ENCODE measurements at regions not wholly inside any gene's neighbourhood (a gene's known extent, or its start where the extent isn't known, plus 50 kb on each side); places are given as distances from the start of the nearest gene placed in this dataset.

DNA sequence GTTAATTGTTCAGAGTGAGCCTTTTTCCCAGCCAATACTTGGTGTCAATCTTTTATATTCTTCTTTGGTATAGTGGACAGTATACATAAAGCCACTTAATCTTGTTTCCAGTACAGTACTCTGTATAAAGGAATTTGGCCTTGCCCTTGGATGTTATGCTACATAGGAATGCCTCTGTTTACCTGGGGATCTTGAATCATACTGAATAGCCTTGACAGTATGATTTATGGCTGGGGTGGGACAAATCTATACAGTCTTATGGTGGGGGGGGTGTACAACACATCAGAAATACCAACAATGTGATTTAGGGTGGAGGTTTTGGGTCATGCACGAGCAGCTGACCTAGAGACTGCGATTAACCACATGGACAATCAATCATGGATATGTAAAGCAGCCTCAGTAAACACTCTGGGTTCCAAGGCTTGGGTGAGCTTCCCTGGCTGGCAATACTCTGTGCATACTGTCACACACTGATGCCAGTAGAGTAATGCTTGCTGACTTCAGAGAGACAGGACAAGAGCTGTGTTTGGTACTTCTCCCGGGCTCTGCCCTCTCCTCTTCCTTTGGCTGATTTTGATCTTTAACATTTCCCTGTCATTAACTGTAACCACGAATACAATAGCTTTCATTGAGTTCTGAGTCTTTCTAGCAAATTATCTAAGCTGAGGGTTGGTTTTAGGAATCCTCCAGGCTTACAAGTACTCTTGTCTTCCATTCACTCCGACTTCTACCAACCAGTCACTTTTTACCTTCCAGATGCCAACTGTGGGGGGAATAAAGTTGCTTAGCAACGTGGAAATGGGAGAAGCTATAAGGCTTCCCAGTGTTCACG lies 84.6 kb downstream of the IARS1 start:
- BruUV-seq (replicated peaks), result no TSS peak
- ChIA-PET CTCF (interaction anchor here (1.2 to 1.4 kb wide), 2 partner anchors 69 to 71 kb away, joined by 3 to 13 read pairs; no protein-coding TSS in a partner anchor), POLR2A (no interaction called here)
- Histone ChIP-seq H3K9me1 (replicated peaks; ENCODE audit: control insufficient read depth, extremely low read depth, insufficient read depth, low read length) (no peaks in the 10 kb centered on the region), H3K4me1 (ENCODE audit: control insufficient read depth, extremely low read depth, insufficient read depth, low read length) (no peaks in the 10 kb centered on the region), H3K4me3 (replicated peaks in 1 of 3; ENCODE audit: insufficient read depth in 1 of 3, low read depth in 1 of 3, low read length in 3 of 3) (no peak overlapping the region), H3K9ac (replicated peaks; ENCODE audit: extremely low read depth, insufficient read depth, low read length) (no peak overlapping the region), H3K79me2 (ENCODE audit: control insufficient read depth, insufficient read depth, low read length) (peaks cover under 1% of the 10 kb centered on the region), H2AFZ (ENCODE audit: low read depth, low read length) (no peak overlapping the region), H3K36me3 (ENCODE audit: control insufficient read depth in 2 of 2, extremely low read depth in 1 of 2, insufficient read depth in 2 of 2, low read length in 2 of 2) (peaks cover 16 to 21% of the 10 kb centered on the region in 2 experiments), H3K4me2 (ENCODE audit: insufficient read depth, low read length) (no peak overlapping the region), H3K9me3 (replicated peaks; ENCODE audit: control insufficient read depth, insufficient read depth, low read length) (no peaks in the 10 kb centered on the region), H3K27me3 (ENCODE audit: control insufficient read depth in 2 of 2, insufficient read depth in 2 of 2, low read length in 2 of 2) (no peaks in the 10 kb centered on the region), H3K27ac (ENCODE audit: insufficient read depth, low read depth, low read length) (no peak overlapping the region), H4K20me1 (replicated peaks; ENCODE audit: control insufficient read depth, extremely low read depth, insufficient read depth, low read length) (no peaks in the 10 kb centered on the region)
- dilution Hi-C loops (cut with MboI; ENCODE audit: extremely low pct_ligation_motif_present, low sequenced_read_pairs), result no loop called here
- FAIRE-seq, result no peak
- DNase-seq (ENCODE audit: low read depth, low spot score), result no peak
- TF ChIP-seq EZH2 (IDR thresholded peaks at IDR 0.05; ENCODE audit: borderline replicate concordance, low read depth, low read length, severe bottlenecking) (no peak), FOS (IDR thresholded peaks at IDR 0.05; ENCODE audit: borderline replicate concordance, insufficient read depth, low read length) (no peak), POLR2AphosphoS5 (IDR thresholded peaks at IDR 0.05; ENCODE audit: insufficient read depth, low read depth, low read length) (no peak), MYC (IDR thresholded peaks at IDR 0.05; ENCODE audit: low read depth, low read length) (no peak), POLR2A (IDR thresholded peaks at IDR 0.05; ENCODE audit: low read depth, low read length) (no peak), JUN (IDR thresholded peaks at IDR 0.05; ENCODE audit: borderline replicate concordance, insufficient read depth, insufficient read length, low read depth) (no peak), GATA2 (IDR thresholded peaks at IDR 0.05; ENCODE audit: insufficient read depth, insufficient read length, low read depth, low read length) (no peak)
- TF ChIP-seq, protein P1, sequence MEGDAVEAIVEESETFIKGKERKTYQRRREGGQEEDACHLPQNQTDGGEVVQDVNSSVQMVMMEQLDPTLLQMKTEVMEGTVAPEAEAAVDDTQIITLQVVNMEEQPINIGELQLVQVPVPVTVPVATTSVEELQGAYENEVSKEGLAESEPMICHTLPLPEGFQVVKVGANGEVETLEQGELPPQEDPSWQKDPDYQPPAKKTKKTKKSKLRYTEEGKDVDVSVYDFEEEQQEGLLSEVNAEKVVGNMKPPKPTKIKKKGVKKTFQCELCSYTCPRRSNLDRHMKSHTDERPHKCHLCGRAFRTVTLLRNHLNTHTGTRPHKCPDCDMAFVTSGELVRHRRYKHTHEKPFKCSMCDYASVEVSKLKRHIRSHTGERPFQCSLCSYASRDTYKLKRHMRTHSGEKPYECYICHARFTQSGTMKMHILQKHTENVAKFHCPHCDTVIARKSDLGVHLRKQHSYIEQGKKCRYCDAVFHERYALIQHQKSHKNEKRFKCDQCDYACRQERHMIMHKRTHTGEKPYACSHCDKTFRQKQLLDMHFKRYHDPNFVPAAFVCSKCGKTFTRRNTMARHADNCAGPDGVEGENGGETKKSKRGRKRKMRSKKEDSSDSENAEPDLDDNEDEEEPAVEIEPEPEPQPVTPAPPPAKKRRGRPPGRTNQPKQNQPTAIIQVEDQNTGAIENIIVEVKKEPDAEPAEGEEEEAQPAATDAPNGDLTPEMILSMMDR (IDR thresholded peaks at IDR 0.05; ENCODE audit: extremely low read depth in 1 of 2, insufficient read depth in 1 of 2, low read depth in 1 of 2, low read length in 2 of 2), result no peak
- TF ChIP-seq, protein P2, sequence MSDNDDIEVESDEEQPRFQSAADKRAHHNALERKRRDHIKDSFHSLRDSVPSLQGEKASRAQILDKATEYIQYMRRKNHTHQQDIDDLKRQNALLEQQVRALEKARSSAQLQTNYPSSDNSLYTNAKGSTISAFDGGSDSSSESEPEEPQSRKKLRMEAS (IDR thresholded peaks at IDR 0.05; ENCODE audit: insufficient read depth, insufficient read length), result no peak
- intact Hi-C loops (cut with micrococcal nuclease), result loop anchor here (5.0 kb wide), 1 partner anchor 67 kb away; no protein-coding TSS in a partner anchor

Measured in endothelial cell of umbilical vein (primary cell).